HEK293 (cell line): ENCODE measurements at regions not wholly inside any gene's neighbourhood (a gene's known extent, or its start where the extent isn't known, plus 50 kb on each side); places are given as distances from the start of the nearest gene placed in this dataset.

ENCODE experiments used
- CTCF ChIP-seq: fragments of 450-650 bp; formaldehyde crosslinking; IDR thresholded peaks from 2 replicates; pipeline ENCODE4 v1.5.1; 2016; ENCODE audit warnings: missing biosample characterization, missing genetic modification characterization
- FEZF1 ChIP-seq: fragments of 450-650 bp; formaldehyde crosslinking; IDR thresholded peaks from 2 replicates; pipeline ENCODE4 v1.5.1; 2016; ENCODE audit warnings: missing biosample characterization, missing genetic modification characterization
- GLI4 ChIP-seq: fragments of 450-650 bp; formaldehyde crosslinking; IDR thresholded peaks from 2 replicates; pipeline ENCODE4 v1.5.1; 2016; ENCODE audit warnings: missing biosample characterization, missing genetic modification characterization
- PRDM6 ChIP-seq: fragments of 450-650 bp; formaldehyde crosslinking; IDR thresholded peaks from 2 replicates; pipeline ENCODE4 v1.5.1; 2017; ENCODE audit warnings: missing biosample characterization, missing genetic modification characterization
- ZBTB48 ChIP-seq: fragments of 450-650 bp; formaldehyde crosslinking; IDR thresholded peaks from 2 replicates; pipeline ENCODE4 v1.5.1; 2016; ENCODE audit warnings: missing biosample characterization, missing genetic modification characterization
- ZBTB8A ChIP-seq: fragments of 450-650 bp; formaldehyde crosslinking; IDR thresholded peaks from 2 replicates; pipeline ENCODE4 v1.5.1; 2016; ENCODE audit warnings: missing biosample characterization, missing genetic modification characterization
- ZNF16 ChIP-seq: fragments of 450-650 bp; formaldehyde crosslinking; IDR thresholded peaks from 2 replicates; pipeline ENCODE4 v1.5.1; 2016; ENCODE audit warnings: low read depth, missing biosample characterization, missing genetic modification characterization
- ZNF398 ChIP-seq: fragments of 450-650 bp; formaldehyde crosslinking; IDR thresholded peaks from 2 replicates; pipeline ENCODE4 v1.5.1; 2017; ENCODE audit warnings: missing biosample characterization, missing genetic modification characterization
- ZNF416 ChIP-seq: fragments of 450-650 bp; formaldehyde crosslinking; IDR thresholded peaks from 2 replicates; pipeline ENCODE4 v1.5.1; 2016; ENCODE audit warnings: missing biosample characterization, missing genetic modification characterization
- ZNF433 ChIP-seq: fragments of 450-650 bp; formaldehyde crosslinking; IDR thresholded peaks from 2 replicates; pipeline ENCODE4 v1.5.1; 2016; ENCODE audit warnings: missing biosample characterization, missing genetic modification characterization, low read depth
- ZNF488 ChIP-seq: fragments of 450-650 bp; formaldehyde crosslinking; IDR thresholded peaks from 2 replicates; pipeline ENCODE4 v1.5.1; 2016; ENCODE audit warnings: missing biosample characterization, missing genetic modification characterization
- ZNF514 ChIP-seq: fragments of 450-650 bp; formaldehyde crosslinking; IDR thresholded peaks from 2 replicates; pipeline ENCODE4 v1.5.1; 2016; ENCODE audit warnings: missing biosample characterization, missing genetic modification characterization
- ZNF639 ChIP-seq: fragments of 450-650 bp; formaldehyde crosslinking; IDR thresholded peaks from 2 replicates; pipeline ENCODE4 v1.5.1; 2016; ENCODE audit warnings: missing biosample characterization, missing genetic modification characterization

- TF ChIP-seq PRDM6 (tag by site-specific recombination), result no peak
- TF ChIP-seq FEZF1 (tag by site-specific recombination), result no peak
- no peak for TF ChIP-seq ZNF639 (tag by site-specific recombination)
- no peak for TF ChIP-seq CTCF
- TF ChIP-seq ZNF398 (tag by site-specific recombination), result no peak
- TF ChIP-seq ZNF514 (tag by site-specific recombination), result no peak
- TF ChIP-seq ZNF416 (tag by site-specific recombination), result no peak
- TF ChIP-seq ZBTB48, result no peak
- no peak for TF ChIP-seq ZBTB8A (tag by site-specific recombination)
- TF ChIP-seq ZNF433, result no peak
- TF ChIP-seq ZNF488 (tag by site-specific recombination), result no peak
- no peak for TF ChIP-seq GLI4 (tag by site-specific recombination)
- no peak for TF ChIP-seq ZNF16 (tag by site-specific recombination)
Measured at GRCh38 chr6:164042212-164042611, 627.7 kb downstream of the QKI start.
